HUES48 (cell line): ENCODE measurements at regions not wholly inside any gene's neighbourhood (a gene's known extent, or its start where the extent isn't known, plus 50 kb on each side); places are given as distances from the start of the nearest gene placed in this dataset.
"Not testable (repeated sequence)": the region's sequence is repeated elsewhere in the genome, so short reads cannot be mapped to it uniquely, and the experiment has no call there.

Experiments used
- H3K27ac ChIP-seq: one replicate; pipeline ENCODE4 v1.7.0; 2013; ENCODE audit warnings: low read depth, low read length, inconsistent platforms
- H3K27me3 ChIP-seq: 2 replicates; pipeline ENCODE4 v1.6.1; 2013; ENCODE audit warnings: mild to moderate bottlenecking, low read length; ENCODE audit not compliant: control insufficient read depth, insufficient read depth
- H3K36me3 ChIP-seq: 2 replicates; pipeline ENCODE4 v1.6.1; 2013; ENCODE audit warnings: low read length; ENCODE audit not compliant: control insufficient read depth, insufficient read depth
- H3K4me1 ChIP-seq: 2 replicates; pipeline ENCODE4 v1.6.1; 2013; ENCODE audit warnings: mild to moderate bottlenecking, low read length; ENCODE audit not compliant: control insufficient read depth, insufficient read depth
- H3K4me3 ChIP-seq: 2 replicates; pipeline ENCODE4 v1.5.1; 2013; ENCODE audit warnings: mild to moderate bottlenecking, low read depth, low read length
- H3K9ac ChIP-seq: 2 replicates; pipeline ENCODE4 v1.6.1; 2013; ENCODE audit warnings: mild to moderate bottlenecking, low read depth, low read length, moderate library complexity
- H3K9me3 ChIP-seq: 2 replicates; pipeline ENCODE4 v1.6.1; 2013; ENCODE audit warnings: low read length; ENCODE audit not compliant: control insufficient read depth, insufficient read depth

DNA sequence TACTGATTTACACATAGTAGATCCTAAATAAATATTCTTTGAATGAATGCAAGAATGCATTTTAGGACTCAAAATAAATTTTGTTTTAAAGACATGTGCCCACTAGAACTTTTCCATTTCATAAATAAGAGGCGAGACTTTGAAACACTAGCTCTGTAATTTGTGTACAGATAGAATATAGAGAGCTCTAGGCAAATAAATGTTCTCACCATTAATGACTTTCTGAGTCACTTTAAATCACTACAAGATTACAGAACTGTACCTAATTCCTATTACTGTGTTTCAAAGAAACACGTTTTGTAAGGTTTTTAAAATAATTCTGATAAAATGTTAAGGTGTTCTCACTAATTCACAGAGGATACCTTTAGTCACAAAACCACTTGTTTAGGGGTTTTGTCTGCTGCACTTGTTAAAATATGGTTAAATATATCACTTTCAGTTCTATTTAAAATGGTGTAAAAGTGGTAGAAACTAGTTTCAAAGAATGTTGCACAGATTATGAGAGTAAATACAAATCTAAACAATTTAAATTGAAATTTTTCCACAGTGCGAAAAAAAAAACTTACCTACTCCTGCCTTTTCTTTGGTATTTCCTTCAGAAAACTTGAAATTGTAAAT, 158.7 kb upstream of the ZC3H15 start:
- Histone ChIP-seq H3K27me3 (no peaks in the 10 kb centered on the region), H3K27ac (no peak overlapping the region)

GRCh38 chr2:186328838-186329237, 157.2 kb upstream of the ZC3H15 start:
- no peak overlapping the region for H3K27ac ChIP-seq
- no peak overlapping the region for H3K9ac ChIP-seq

More for the DNA sequence above, 158.7 kb upstream of the ZC3H15 start:
- peaks cover 14% of the 10 kb centered on the region for H3K4me1 ChIP-seq
- no peaks in the 10 kb centered on the region for H3K9me3 ChIP-seq
- H3K4me3 ChIP-seq = no peak overlapping the region
- no peak overlapping the region for H3K9ac ChIP-seq
- H3K36me3 ChIP-seq = no peaks in the 10 kb centered on the region

GRCh38 chr2:186330050-186330449, 156.0 kb upstream of the ZC3H15 start:
- Histone ChIP-seq H3K9me3 (no peaks in the 10 kb centered on the region), H3K36me3 (no peaks in the 10 kb centered on the region), H3K4me1 (peaks cover 14% of the 10 kb centered on the region), H3K4me3 (no peak overlapping the region), H3K9ac (no peak overlapping the region), H3K27me3 (no peaks in the 10 kb centered on the region), H3K27ac (no peak overlapping the region)

More at GRCh38 chr2:186328838-186329237, 157.2 kb upstream of the ZC3H15 start:
- no peaks in the 10 kb centered on the region for H3K27me3 ChIP-seq
- peaks cover 14% of the 10 kb centered on the region for H3K4me1 ChIP-seq
- no peaks in the 10 kb centered on the region for H3K36me3 ChIP-seq
- H3K9me3 ChIP-seq = no peaks in the 10 kb centered on the region
- H3K4me3 ChIP-seq = no peak overlapping the region

DNA sequence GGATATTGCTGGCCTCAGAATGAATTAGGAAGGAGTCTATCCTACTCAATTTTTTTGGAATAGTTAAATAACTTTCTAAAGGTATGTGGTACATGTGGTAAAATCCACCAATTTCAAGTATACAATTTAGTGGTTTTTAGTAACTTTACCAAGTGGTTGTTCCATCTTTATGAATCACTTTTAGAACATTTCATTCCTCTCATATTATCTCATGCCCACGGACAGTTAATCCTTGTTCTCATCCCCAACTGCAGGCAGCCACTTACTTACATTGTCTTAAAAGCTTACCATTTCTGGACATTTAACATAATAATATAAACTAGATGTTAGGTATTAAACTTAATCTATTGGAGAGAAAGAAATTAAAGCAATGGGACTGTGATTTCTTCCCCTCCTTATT, 146.3 kb upstream of the ZC3H15 start:
- Histone ChIP-seq H3K9ac (no peak overlapping the region), H3K4me1 (no peaks in the 10 kb centered on the region), H3K27me3 (no peaks in the 10 kb centered on the region), H3K4me3 (no peak overlapping the region), H3K9me3 (no peaks in the 10 kb centered on the region), H3K36me3 (no peaks in the 10 kb centered on the region), H3K27ac (no peak overlapping the region)

DNA sequence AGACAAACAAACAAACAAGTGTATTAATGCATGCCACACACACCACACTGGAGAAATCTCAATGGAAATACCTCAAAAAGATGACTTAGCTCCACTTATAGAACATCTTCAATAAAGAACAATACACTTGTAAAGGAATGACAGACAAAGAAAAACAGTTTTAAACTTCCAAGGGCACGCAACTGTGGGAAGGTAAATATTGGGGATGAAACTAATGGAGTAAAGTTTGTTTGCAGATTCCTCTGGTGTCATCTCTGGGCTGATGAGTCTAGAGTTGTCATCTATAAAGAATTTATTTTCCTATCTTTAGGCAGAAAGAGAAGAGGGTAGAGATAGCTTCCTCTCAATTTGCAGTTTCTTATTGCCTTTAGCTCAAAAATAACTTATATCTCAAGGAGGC, 144.0 kb upstream of the ZC3H15 start:
- Histone ChIP-seq H3K9ac (no peak overlapping the region), H3K4me3 (no peak overlapping the region), H3K27ac (no peak overlapping the region), H3K4me1 (0 out of 2 replicates have a peak, but pooled peaks cover 6% of the 10 kb centered on the region), H3K9me3 (no peaks in the 10 kb centered on the region), H3K36me3 (no peaks in the 10 kb centered on the region), H3K27me3 (no peaks in the 10 kb centered on the region)

- H3K9me3 ChIP-seq = no peaks in the 10 kb centered on the region
- no peak overlapping the region for H3K9ac ChIP-seq
- H3K4me1 ChIP-seq = 0 out of 2 replicates have a peak, but pooled peaks cover 6% of the 10 kb centered on the region
- H3K36me3 ChIP-seq = no peaks in the 10 kb centered on the region
- H3K27ac ChIP-seq = no peak overlapping the region
- no peaks in the 10 kb centered on the region for H3K27me3 ChIP-seq
- no peak overlapping the region for H3K4me3 ChIP-seq
These were observed 140.3 kb upstream of the ZC3H15 start for GRCh38 chr2:186345745-186346144.

GRCh38 chr2:186346216-186346615, 139.8 kb upstream of the ZC3H15 start:
- no peak overlapping the region for H3K27ac ChIP-seq
- 0 out of 2 replicates have a peak, but pooled peaks cover 6% of the 10 kb centered on the region for H3K4me1 ChIP-seq
- no peak overlapping the region for H3K4me3 ChIP-seq
- H3K36me3 ChIP-seq = no peaks in the 10 kb centered on the region
- H3K9me3 ChIP-seq = no peaks in the 10 kb centered on the region
- H3K9ac ChIP-seq = no peak overlapping the region
- H3K27me3 ChIP-seq = no peaks in the 10 kb centered on the region

- Histone ChIP-seq H3K9me3 (no peaks in the 10 kb centered on the region), H3K36me3 (no peaks in the 10 kb centered on the region), H3K27me3 (no peaks in the 10 kb centered on the region), H3K9ac (no peak overlapping the region), H3K4me1 (0 out of 2 replicates have a peak, but pooled peaks cover 6% of the 10 kb centered on the region), H3K4me3 (no peak overlapping the region), H3K27ac (no peak overlapping the region)
These were observed 138.6 kb upstream of the ZC3H15 start for GRCh38 chr2:186347472-186347871.

DNA sequence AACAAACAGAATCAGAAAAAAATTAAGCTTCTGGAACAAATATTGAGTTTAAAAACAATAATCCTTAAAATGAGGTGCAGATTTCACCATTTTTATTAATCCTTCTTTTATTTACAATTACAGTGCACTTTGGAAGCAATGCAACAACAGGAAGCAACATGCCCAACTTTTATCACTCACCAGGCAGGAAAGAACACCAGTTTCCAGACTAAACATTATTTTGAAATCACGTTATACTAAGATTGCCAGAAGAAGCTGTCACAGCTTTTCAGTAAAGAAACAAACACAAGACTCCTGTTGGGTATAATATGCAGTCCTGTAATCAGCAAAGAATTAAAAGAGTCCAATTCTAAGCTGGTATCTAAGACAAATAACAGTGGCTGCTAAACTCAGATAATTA, 137.9 kb upstream of the ZC3H15 start:
- Histone ChIP-seq H3K4me3 (no peak overlapping the region), H3K27ac (no peak overlapping the region), H3K36me3 (no peaks in the 10 kb centered on the region), H3K9ac (no peak overlapping the region), H3K4me1 (0 out of 2 replicates have a peak, but pooled peaks cover 6% of the 10 kb centered on the region), H3K27me3 (no peaks in the 10 kb centered on the region), H3K9me3 (peaks cover 3% of the 10 kb centered on the region)

DNA sequence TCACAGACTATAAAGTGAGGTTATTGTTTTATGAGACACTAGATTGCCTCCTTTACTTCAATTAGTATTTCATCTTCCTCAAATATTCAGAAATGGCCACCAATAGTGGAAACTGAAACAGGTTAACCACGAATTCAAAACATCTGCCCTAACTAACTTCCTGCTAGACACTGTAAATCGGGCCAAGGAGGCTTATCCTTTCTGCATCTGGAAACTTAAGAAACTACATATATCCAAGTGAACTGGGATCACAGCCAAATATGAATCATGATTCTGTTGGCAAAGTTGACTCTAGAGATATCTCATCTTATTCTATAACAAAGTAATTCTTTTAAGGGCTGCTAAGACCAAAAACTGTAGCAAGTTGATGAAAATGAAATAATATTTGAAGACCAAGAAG, 136.6 kb upstream of the ZC3H15 start:
- H3K36me3 ChIP-seq = no peaks in the 10 kb centered on the region
- H3K27me3 ChIP-seq = no peaks in the 10 kb centered on the region
- no peak overlapping the region for H3K27ac ChIP-seq
- H3K4me3 ChIP-seq = no peak overlapping the region
- 0 out of 2 replicates have a peak, but pooled peaks cover 6% of the 10 kb centered on the region for H3K4me1 ChIP-seq
- H3K9me3 ChIP-seq = peaks cover 16% of the 10 kb centered on the region
- no peak overlapping the region for H3K9ac ChIP-seq

DNA sequence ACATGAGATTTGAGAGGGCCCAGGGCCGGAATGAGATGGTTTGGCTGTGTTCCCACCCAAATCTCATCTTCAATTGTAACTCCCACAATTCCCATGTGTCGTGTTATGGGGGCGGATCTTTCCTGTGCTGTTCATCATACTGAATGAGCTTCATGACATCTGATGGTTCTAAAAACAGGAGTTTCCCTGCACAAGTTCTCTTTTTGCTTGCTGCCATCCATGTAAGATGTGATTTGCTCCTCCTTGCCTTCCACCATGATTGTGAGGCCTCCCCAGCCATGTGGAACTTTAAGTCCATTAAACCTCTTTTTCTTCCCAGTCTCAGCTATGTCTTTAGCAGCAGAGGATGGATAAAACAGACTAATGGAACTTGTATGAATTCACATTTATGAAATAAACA, 131.9 kb upstream of the ZC3H15 start:
- not testable (repeated sequence) for H3K36me3 ChIP-seq, H3K27me3 ChIP-seq, H3K4me1 ChIP-seq, H3K4me3 ChIP-seq, H3K27ac ChIP-seq, H3K9ac ChIP-seq
- peaks cover 18% of the 10 kb centered on the region for H3K9me3 ChIP-seq
